ENCODE measurements at regions not wholly inside any gene's neighbourhood (a gene's known extent, or its start where the extent isn't known, plus 50 kb on each side); places are given as distances from the start of the nearest gene placed in this dataset.

DNA sequence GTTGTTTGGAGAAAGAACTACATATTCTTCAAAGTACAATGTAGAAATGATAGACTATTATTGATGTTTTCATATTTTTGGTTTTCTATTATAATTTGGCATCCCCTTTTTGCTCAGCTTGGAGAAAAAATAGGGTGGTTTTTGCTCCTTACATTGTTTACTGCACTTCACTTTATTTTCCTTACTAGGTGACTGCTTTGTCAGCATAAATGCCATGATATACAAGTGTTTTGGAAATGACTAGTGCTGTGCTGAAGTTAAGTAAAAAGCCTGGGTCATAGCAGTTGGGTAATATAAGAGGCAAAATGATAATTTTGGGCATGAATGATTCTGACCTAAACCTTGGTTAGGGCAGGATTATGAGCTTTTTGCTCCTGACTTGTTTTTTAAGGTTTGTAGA is 250.9 kb downstream of the KCNS3 start:
- intact Hi-C loops (cut with DNase I): no loop called here
- H3K9me3 ChIP-seq: no peaks in the 10 kb centered on the region
- H3K4me1 ChIP-seq: peaks cover 2% of the 10 kb centered on the region
- no peak overlapping the region for H3K27ac ChIP-seq
- no peak overlapping the region for H3K4me3 ChIP-seq
- ATAC-seq: no peak
- TF ChIP-seq POLR2A (IDR thresholded peaks at IDR 0.05): no peak
- no peak for TF ChIP-seq CTCF (IDR thresholded peaks at IDR 0.05)
- no peaks in the 10 kb centered on the region for H3K36me3 ChIP-seq (replicated peaks in 1 of 2; ENCODE audit: insufficient read depth in 1 of 2, low read depth in 2 of 2)
- no peaks in the 10 kb centered on the region for H3K27me3 ChIP-seq
- no peak for DNase-seq

DNA sequence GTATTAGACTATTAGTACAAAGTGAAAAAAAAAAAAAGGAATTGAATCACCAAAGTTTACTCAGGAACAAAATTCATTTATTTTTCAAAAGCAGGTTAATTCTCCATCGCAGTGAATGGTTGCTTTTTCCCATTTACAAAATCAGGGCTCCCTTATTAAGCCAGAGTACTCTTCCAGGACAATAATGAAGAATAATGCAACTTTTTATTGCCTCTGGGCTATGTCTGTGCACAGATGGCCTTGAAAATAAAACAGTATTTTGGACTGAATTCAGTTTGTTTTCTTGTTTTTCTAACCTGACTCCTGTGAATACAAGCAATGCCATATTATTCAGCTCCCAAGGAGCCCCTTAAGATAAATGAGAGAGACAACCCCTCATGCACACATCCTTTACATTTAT is 246.8 kb downstream of the KCNS3 start:
- Histone ChIP-seq H3K27me3 (no peaks in the 10 kb centered on the region), H3K36me3 (replicated peaks in 1 of 2; ENCODE audit: insufficient read depth in 1 of 2, low read depth in 2 of 2) (no peaks in the 10 kb centered on the region), H3K4me1 (peaks cover 9% of the 10 kb centered on the region), H3K4me3 (no peak overlapping the region), H3K9me3 (no peaks in the 10 kb centered on the region), H3K27ac (no peak overlapping the region)
- DNase-seq: no peak
- intact Hi-C loops (cut with DNase I): no loop called here
- 46 to 63% methylated on average over 1 of the region's 1 CpG for WGBS, 2 donors
- no peak for TF ChIP-seq CTCF (IDR thresholded peaks at IDR 0.05)
- ATAC-seq: no peak

- TF ChIP-seq CTCF (IDR thresholded peaks at IDR 0.05) (no peak), POLR2A (IDR thresholded peaks at IDR 0.05) (no peak)
- Histone ChIP-seq H3K9me3 (no peaks in the 10 kb centered on the region), H3K4me3 (no peak overlapping the region), H3K36me3 (replicated peaks in 1 of 2; ENCODE audit: insufficient read depth in 1 of 2, low read depth in 2 of 2) (no peaks in the 10 kb centered on the region), H3K27me3 (no peaks in the 10 kb centered on the region), H3K4me1 (peaks cover 9% of the 10 kb centered on the region), H3K27ac (no peak overlapping the region)
- ATAC-seq (no peak), DNase-seq (no peak)
- WGBS, 2 donors: 33 to 37% methylated on average over 6 of the region's 6 CpGs
- intact Hi-C loops (cut with DNase I): no loop called here
These were observed 245.8 kb downstream of the KCNS3 start for GRCh38 chr2:18124116-18124835.

DNA sequence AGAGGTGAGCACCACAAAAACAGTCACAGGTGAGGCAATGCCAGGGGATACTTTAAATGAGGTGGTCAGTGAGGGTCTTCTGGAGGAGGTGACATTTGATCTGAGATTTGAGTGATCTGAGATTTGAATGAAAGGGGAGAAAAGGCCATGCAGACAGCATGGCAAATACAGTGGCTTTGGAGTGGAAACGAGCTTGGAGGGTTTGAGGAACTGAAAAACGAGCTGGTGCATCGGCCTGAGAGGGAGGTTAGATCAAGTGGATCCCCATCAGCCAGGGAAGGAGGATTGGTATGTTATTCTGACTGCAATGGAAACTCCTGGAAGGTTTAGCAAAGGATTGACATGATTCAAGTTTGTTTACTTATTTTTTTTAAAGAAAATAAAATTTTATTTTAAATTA is 245.1 kb downstream of the KCNS3 start:
- ATAC-seq: no peak
- H3K36me3 ChIP-seq (replicated peaks in 1 of 2; ENCODE audit: insufficient read depth in 1 of 2, low read depth in 2 of 2): no peaks in the 10 kb centered on the region
- no peaks in the 10 kb centered on the region for H3K9me3 ChIP-seq
- no peak overlapping the region for H3K4me3 ChIP-seq
- TF ChIP-seq POLR2A (IDR thresholded peaks at IDR 0.05): no peak
- no peak for TF ChIP-seq CTCF (IDR thresholded peaks at IDR 0.05)
- DNase-seq: no peak
- no peaks in the 10 kb centered on the region for H3K27me3 ChIP-seq
- no peak overlapping the region for H3K27ac ChIP-seq
- 26 to 29% methylated on average over 3 of the region's 3 CpGs for WGBS, 2 donors
- peaks cover 9% of the 10 kb centered on the region for H3K4me1 ChIP-seq
- intact Hi-C loops (cut with DNase I): no loop called here

GRCh38 chr2:18123211-18123570 is 244.7 kb downstream of the KCNS3 start:
- TF ChIP-seq POLR2A (IDR thresholded peaks at IDR 0.05) (no peak), CTCF (IDR thresholded peaks at IDR 0.05) (no peak)
- no peak for DNase-seq
- Histone ChIP-seq H3K4me3 (no peak overlapping the region), H3K27me3 (no peaks in the 10 kb centered on the region), H3K36me3 (replicated peaks in 1 of 2; ENCODE audit: insufficient read depth in 1 of 2, low read depth in 2 of 2) (no peaks in the 10 kb centered on the region), H3K27ac (no peak overlapping the region), H3K9me3 (no peaks in the 10 kb centered on the region), H3K4me1 (peaks cover 9% of the 10 kb centered on the region)
- intact Hi-C loops (cut with DNase I): no loop called here
- 26 to 28% methylated on average over 3 of the region's 3 CpGs for WGBS, 2 donors
- peak; percentile 82 for ATAC-seq
